Activated gamma-delta T cell treated with Interleukin-2 at 50 U/mL for 16 hours (primary cell): ENCODE measurements at regions not wholly inside any gene's neighbourhood (a gene's known extent, or its start where the extent isn't known, plus 50 kb on each side); places are given as distances from the start of the nearest gene placed in this dataset.

Experiments
- DNase-seq: peaks from one replicate; pipeline ENCODE4 v3.0.0-alpha.2; 2020

DNA sequence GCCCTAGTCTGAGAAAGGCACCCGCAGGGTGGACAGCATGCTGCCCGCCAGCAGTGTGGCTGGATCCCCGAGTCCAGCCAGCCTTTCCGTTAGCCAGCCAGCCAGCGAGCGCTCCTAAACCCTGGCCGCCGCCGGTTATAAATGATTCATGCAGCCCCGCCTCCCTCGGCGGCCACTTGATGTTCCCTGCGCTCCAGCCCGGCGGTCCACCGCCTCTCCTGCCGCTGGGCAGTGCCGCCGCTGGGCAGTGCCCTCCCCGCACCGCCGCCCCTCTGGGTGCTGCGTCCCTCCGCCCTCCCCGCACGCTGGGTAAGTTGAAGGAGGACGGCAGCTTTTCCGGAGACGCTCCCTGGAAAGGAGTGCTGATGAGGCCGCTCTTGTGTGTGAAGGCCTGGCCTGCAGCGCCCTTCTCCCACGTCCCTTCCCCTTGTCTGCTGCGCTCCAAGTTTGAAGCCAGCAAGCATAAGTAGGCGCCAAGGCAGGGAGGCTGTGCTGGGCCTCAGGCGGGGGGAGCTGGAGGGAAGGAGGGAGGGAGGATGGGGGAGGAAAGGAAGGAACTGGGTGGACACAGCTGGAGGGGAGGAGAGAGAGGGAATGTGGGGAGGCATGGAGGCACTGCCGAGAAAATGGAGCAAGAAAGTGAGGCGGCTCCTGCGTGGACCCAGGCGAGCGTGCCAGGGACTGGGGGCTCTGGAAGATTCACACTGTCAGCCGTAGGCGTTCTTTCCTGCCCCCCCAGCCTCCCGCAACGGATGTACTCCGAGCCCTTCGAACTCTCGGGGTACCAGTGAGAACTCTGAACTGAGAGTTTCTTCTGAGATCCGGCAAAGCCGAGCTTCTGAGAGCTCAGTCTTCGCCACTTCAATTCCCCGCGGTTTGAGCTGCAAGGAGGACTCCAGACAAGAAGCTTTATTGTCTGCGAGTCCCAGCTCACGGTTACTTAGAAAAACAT is 131.9 kb downstream of the GLI2 start:
- no peak for DNase-seq

GRCh38 chr2:120868366-120868765 is 132.7 kb downstream of the GLI2 start:
- DNase-seq = no peak

GRCh38 chr2:120869036-120869729 is 133.5 kb downstream of the GLI2 start:
- no peak for DNase-seq

DNA sequence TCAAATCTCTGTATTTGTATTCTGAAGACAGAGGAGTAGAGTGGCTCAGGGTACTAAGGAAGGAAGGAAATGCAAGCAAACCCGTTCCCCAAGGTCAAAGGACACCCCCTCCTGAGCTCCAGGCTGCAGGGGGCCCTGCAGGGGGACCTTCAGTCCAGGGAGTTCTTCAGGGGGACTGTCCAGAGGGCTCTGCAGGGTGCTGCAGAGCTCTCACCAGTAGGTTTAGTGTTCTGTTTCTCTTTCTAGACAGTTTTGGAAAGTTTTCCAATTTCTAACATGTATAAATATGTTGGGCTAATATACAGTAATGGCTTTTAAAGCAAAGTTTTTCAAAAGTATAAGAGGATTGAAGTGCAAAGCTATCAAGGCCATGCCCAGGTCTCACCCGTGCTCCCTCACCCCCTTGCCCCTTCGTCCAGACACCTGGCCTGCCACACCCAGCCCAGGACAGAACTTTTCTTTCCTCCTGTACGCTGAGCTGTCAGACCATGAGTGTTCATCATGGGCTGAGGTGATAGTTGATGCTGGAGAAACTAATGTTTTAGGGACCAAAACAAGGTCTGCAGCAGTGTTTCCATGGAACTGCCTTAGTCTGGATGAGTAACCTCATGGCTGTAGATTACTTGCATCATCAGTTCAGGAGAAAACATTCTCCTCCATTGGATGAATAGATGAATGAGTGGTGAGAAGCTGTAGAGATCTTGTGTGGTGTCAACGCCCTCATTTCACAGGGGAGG is 134.2 kb downstream of the GLI2 start:
- no peak for DNase-seq

DNA sequence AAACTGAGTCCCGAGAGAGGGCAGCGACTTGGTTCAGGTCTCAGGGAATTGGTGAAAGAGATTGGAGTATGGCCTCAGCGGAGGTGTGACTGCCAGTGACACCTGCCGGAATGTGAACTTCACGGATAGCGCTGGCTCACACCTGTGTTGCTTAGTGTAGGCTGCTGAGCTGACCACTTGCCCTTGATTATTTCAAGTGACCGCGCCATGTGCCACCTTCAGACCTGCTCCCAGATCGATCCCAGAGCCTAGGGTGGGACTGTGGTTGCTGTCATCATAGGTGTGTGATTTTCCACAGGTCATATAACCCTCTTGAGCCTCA is 134.8 kb downstream of the GLI2 start:
- no peak for DNase-seq

DNA sequence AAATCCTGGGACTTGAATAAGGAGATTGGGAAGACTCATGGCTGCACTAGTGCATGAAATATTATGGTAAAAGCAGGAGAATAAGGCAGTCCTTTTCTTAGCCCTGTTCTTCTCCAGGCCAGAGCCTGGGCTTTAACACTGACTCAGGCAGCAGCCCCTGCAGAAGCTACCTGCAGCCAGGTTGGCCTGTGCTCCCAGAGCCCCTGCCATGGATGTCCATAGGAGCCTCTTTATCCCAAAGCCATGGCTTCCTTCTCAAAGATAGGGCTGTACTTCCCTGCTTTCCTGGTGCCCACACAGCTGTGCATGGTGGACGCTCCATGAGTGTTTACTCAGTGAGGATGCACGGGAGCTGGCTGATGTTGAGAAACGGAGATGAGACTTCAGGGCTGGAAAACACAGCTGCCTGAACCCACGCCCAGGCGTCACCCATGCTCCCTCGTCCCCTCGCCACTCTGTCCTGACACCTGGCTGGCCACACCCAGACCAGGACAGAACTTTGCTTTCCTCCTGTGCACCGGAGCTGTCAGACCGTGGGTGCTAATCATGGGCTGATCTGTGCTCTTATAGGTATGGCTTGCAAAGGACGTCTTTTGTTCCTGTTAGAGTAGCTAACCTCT is 135.5 kb downstream of the GLI2 start:
- DNase-seq = no peak

DNA sequence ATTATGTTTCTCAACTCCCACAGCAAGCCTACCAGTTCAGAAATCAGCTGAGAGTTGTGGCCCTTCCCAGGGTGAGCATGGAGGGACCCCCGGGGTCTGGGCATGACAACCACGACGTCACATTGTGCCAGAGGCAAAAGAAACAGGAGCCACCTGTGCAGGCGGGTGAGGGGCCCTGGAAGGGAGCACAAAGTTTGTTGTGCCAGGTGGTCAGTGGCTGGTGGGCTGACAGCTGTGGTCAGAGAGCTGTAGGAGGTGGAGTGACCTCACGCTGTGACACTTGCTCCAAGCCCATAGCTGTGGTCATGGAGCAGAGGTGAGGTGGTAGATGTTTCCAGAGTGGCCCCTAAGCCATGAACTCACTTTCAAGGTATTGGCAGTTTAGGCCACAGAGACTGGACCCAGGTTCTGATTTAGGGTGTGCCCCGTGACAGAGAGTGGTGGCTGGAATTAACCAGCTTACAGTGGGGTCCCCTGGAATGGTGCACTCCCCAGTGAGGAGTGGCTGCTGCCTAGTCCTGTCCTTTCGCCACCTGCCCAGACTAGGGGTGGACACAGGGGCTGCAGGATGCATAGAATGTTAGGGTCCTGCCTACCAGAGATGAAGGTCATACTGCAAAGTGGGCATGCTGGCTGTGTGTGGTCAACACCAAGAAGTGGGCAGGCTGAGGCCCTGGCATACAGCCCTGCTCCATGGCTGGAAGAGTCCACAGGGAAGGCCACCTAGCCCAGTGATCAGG is 136.4 kb downstream of the GLI2 start:
- no peak for DNase-seq

- DNase-seq = no peak
Observed at GRCh38 chr2:120873958-120874887, 138.6 kb downstream of the GLI2 start.

DNA sequence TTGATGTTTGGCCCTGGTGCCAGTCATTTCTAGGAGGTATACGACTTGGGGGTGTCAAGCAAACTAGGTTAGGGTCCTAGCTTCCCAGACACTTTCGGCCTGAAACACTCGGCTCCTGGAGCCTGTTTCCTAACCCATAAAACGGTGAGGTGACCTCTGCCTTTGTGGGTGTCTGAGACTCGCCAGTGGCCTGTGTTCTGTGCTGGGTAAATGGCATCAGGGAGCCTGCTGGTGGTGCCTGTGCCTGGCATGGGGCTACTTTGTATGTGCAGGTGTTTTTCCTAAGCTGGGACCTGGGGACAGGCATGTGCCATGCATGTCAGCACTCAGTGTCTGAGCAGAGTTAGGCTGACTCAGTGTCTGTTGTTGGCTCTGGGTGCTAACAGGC is 139.2 kb downstream of the GLI2 start:
- no peak for DNase-seq

DNA sequence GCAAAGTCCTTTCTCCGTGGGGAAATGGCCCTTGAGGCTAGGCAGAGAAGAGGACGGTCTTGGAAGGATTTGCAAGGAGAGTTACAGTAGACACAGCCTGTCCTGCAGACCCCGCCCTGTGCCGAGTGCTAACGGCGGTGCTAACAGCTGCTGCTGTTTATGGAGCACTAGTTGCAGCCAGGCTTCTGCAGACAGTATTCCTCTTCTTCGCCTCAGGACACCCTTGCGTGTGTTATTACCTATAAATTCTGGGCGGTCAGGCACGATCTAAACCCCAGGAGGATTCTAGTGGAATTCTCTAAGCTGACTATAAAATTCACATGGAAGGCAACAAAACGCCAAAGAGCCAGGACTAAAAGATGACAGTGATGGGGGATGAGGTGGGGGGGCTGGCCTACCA is 139.8 kb downstream of the GLI2 start:
- no peak for DNase-seq

DNA sequence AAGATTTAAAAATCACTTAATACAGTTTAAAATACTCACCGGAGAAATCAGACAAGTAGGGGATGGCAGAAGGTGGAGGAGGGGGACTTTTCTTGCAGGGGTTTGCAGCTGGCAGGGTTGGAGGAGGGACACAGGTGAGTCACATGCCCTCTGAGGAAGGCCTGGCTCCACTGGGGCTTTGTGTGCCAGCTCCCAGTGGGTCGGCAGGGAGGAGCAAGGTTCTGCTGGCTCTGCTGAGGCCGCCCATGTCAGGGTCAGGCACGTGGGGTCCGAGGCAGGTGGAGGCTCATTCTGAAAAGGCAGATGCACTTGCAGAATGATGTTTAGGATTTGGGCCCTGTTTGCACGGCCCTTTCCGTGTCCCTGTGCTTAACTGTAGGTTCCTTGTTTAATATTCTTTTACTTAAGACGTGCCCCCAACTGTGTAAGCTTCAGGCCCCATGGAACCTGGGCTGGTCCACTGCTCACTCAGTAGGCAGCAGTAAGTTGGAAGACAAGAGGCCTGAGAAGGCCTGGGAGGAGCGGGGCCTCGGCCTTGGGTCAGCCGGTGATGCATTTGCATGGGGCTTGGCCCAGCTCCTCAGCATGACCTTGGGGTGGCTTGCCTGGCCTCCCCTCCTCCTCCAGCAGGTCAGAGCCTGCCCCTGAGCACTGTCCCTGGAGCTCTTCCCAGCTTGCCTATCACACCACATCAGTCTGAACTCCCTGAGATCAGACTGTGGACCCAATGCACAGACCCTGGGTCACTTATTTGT is 141.0 kb downstream of the GLI2 start:
- DNase-seq = no peak

GRCh38 chr2:120877409-120877808 is 141.7 kb downstream of the GLI2 start:
- DNase-seq = no peak

DNA sequence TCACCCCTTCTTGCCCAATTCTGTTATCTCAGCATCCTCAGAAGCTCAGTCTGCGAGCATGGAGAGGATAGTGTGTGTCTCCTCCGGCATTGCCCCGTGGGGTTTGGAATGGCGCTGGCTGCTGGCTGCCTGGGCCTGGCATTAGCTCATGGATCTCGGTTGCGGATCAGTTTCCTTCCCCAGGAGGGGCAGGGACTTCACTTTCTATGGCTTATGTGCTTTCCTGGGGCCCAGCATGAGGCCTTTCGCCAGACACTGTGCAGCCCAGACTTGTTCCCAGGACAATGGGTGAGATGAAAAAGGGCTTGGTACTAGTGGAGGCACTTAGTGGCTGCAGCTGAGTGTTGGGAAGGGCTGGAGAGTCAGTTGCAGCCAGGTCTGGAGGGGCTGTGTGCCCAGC is 143.3 kb downstream of the GLI2 start:
- DNase-seq = no peak

GRCh38 chr2:120879431-120880295 is 144.0 kb downstream of the GLI2 start:
- DNase-seq = no peak

GRCh38 chr2:120880381-120880780 is 144.7 kb downstream of the GLI2 start:
- no peak for DNase-seq

- DNase-seq = no peak
Observed at GRCh38 chr2:120881981-120882788, 146.5 kb downstream of the GLI2 start.

DNA sequence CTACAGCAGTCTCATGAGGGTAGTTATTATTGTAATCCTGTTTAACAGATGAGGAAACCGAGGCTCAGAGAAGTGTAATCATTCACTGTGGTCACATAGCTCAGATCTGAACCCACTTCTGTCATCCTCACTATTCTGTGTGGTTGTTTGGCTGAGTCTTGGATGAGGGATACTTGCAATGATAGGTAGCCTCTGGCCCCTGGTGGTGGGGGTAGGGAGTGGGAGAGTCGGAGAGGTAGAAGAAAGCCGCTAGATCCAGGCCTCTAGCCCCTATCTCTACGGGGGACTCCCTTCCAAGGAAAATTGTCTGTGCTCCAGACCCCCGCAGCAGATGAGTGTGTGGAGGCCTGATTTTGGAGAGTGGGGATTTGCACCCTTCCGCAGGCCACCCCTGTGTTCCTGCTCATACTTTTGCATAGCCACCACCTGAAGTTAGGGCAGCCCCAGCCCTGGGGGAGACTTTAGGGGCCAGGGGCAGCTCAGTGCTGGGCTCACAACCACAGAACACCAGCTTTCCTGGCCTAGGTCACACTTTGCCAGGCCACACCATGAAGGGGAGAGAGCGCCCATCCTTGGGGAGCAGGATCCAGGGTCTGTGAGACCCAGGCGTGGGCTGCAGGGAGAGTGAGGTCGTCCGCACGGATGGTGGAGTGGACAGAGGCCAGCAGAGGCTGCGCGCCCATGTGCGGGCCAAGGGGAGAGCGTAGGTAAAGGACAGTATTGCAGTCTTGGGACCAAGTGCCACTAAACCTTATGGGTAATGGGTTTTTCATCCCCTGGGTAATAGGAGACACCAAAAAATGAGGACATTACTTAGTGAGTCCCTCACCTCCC is 148.2 kb downstream of the GLI2 start:
- DNase-seq = no peak
